ENCODE measurements at regions not wholly inside any gene's neighbourhood (a gene's known extent, or its start where the extent isn't known, plus 50 kb on each side); places are given as distances from the start of the nearest gene placed in this dataset.

DNA sequence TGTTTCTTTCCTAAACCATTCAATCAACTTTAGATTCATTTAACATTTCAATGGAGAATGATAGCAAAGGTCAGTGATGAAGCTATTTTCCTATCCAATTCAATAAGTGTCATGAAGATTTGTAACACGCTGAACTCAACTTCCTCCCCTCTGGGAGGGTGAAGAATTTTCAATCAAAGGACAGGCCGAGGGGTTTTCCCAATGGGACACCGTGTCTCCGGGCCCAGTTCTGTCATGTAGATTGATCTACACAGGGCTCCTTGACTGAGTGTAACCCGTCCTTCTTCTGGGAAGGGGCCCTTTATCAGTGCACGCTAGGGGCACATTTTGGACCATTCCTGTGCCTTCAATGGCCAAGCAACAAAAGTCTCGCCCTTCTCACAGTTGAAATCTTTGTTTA is 90.1 kb downstream of the KCNE4 start:
- no peaks in the 10 kb centered on the region for H3K4me1 ChIP-seq (ENCODE audit: control insufficient read depth, insufficient read depth, low read length)
- no peaks in the 10 kb centered on the region for H3K27me3 ChIP-seq (ENCODE audit: control insufficient read depth in 1 of 2, insufficient read depth in 2 of 2, low read length in 2 of 2)
- H3K27ac ChIP-seq (ENCODE audit: low read length): no peak overlapping the region
- H3K36me3 ChIP-seq (ENCODE audit: control insufficient read depth in 2 of 2, insufficient read depth in 2 of 2, low read length in 2 of 2): no peaks in the 10 kb centered on the region
- H3K9me3 ChIP-seq (ENCODE audit: control insufficient read depth in 2 of 2, low read length in 2 of 2): no peaks in the 10 kb centered on the region
- no peak overlapping the region for H3K4me3 ChIP-seq (ENCODE audit: low read length in 2 of 2)
- no peak overlapping the region for H3K9ac ChIP-seq (ENCODE audit: low read length in 2 of 2)

DNA sequence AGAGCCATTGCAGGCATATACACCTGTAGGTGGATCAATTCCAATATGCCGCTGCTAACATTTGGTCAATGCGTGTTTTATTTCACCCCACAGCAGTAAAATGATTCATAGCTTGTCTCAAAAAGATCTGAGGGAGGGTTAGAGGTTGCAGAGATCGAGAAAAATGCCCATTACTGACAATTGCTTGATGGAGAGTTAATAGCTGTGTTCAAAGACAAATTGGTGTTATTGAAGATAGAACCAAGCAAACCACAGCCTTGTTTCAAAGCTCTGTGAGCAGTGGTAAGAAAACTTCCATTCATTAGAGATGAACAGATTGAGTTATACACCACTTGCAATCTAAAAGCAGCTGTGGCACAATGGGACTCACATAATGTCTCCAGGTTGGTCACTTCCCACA is 95.4 kb downstream of the KCNE4 start:
- Histone ChIP-seq H3K36me3 (ENCODE audit: control insufficient read depth in 2 of 2, insufficient read depth in 2 of 2, low read length in 2 of 2) (no peaks in the 10 kb centered on the region), H3K4me3 (ENCODE audit: low read length in 2 of 2) (no peak overlapping the region), H3K27me3 (ENCODE audit: control insufficient read depth in 1 of 2, insufficient read depth in 2 of 2, low read length in 2 of 2) (no peaks in the 10 kb centered on the region), H3K4me1 (ENCODE audit: control insufficient read depth, insufficient read depth, low read length) (no peaks in the 10 kb centered on the region), H3K9me3 (ENCODE audit: control insufficient read depth in 2 of 2, low read length in 2 of 2) (no peaks in the 10 kb centered on the region), H3K9ac (ENCODE audit: low read length in 2 of 2) (no peak overlapping the region), H3K27ac (ENCODE audit: low read length) (no peak overlapping the region)

DNA sequence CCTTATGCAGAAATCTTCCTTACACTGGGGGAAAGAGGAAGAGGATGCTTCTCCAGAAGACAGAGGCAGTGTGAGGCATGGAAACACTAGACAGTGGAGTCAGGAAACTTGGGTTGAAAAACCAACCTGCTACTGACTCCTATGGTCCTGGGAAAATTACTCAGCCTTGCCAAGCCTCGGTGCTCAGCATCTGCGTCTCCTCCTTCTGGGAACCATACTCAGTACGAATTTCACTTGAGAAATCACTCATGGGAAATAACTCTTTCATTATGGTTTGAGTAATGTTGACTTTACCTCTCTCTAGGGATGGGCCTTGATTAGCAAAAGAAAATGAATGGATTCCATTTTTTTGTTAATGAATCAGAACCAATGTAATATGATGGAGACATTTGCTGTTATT is 96.5 kb downstream of the KCNE4 start:
- H3K4me3 ChIP-seq (ENCODE audit: low read length in 2 of 2): no peak overlapping the region

DNA sequence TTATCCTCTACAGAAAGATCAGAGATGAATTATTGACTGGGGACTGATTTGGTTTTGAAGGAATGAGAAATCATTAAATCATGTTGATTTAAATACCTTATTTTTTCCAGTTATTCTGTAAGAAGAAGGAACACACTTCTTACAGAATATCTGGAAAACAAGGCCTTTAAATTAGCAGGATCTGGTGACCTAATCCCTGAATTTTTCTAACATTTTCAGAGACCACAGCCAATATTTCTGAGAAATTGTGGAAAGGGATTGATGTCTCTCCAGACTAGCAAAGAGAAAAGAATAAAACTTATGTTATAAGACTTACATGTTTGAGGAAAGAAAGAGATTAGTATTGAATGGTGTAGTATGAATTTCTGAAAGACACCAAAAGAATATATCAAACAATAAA is 104.0 kb downstream of the KCNE4 start:
- no peaks in the 10 kb centered on the region for H3K27me3 ChIP-seq (ENCODE audit: control insufficient read depth in 1 of 2, insufficient read depth in 2 of 2, low read length in 2 of 2)
- no peaks in the 10 kb centered on the region for H3K9me3 ChIP-seq (ENCODE audit: control insufficient read depth in 2 of 2, low read length in 2 of 2)
- no peaks in the 10 kb centered on the region for H3K4me1 ChIP-seq (ENCODE audit: control insufficient read depth, insufficient read depth, low read length)
- H3K9ac ChIP-seq (ENCODE audit: low read length in 2 of 2): no peak overlapping the region
- no peak overlapping the region for H3K27ac ChIP-seq (ENCODE audit: low read length)
- no peaks in the 10 kb centered on the region for H3K36me3 ChIP-seq (ENCODE audit: control insufficient read depth in 2 of 2, insufficient read depth in 2 of 2, low read length in 2 of 2)
- H3K4me3 ChIP-seq (ENCODE audit: low read length in 2 of 2): no peak overlapping the region

More for the DNA sequence above, 96.5 kb downstream of the KCNE4 start:
- H3K4me1 ChIP-seq (ENCODE audit: control insufficient read depth, insufficient read depth, low read length): no peaks in the 10 kb centered on the region
- H3K36me3 ChIP-seq (ENCODE audit: control insufficient read depth in 2 of 2, insufficient read depth in 2 of 2, low read length in 2 of 2): no peaks in the 10 kb centered on the region
- no peaks in the 10 kb centered on the region for H3K9me3 ChIP-seq (ENCODE audit: control insufficient read depth in 2 of 2, low read length in 2 of 2)
- no peaks in the 10 kb centered on the region for H3K27me3 ChIP-seq (ENCODE audit: control insufficient read depth in 1 of 2, insufficient read depth in 2 of 2, low read length in 2 of 2)
- no peak overlapping the region for H3K9ac ChIP-seq (ENCODE audit: low read length in 2 of 2)
- no peak overlapping the region for H3K27ac ChIP-seq (ENCODE audit: low read length)

DNA sequence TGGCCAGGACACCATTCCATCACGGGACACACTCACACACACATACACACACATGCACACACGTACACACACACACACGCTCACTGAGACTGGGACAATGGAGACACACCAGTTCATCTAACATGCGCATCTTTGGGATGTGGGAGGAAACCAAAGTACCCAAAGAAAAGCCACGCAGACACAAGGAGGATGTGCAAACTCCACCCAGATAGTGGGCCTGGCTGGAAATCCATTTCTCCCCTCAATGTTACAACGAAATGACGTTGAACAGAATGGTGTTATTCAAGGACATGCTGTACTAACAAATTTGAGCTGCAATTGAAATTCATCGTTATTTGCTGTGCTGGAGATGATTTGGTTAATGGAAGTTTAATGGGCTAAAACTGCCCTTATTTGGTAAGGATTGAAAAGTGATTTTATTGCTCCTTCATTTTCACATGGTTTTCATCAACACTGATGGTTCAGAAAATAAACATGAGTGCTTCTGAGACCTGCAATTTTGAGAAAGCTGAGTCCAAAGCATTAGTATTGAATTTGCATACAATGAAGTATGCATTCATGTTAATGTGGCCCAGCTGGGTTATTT is 110.0 kb downstream of the KCNE4 start:
- H3K9me3 ChIP-seq (ENCODE audit: control insufficient read depth in 2 of 2, low read length in 2 of 2): no peaks in the 10 kb centered on the region
- H3K4me3 ChIP-seq (ENCODE audit: low read length in 2 of 2): no peak overlapping the region
- H3K27ac ChIP-seq (ENCODE audit: low read length): no peak overlapping the region
- H3K9ac ChIP-seq (ENCODE audit: low read length in 2 of 2): no peak overlapping the region
- H3K4me1 ChIP-seq (ENCODE audit: control insufficient read depth, insufficient read depth, low read length): no peaks in the 10 kb centered on the region
- no peaks in the 10 kb centered on the region for H3K36me3 ChIP-seq (ENCODE audit: control insufficient read depth in 2 of 2, insufficient read depth in 2 of 2, low read length in 2 of 2)
- no peaks in the 10 kb centered on the region for H3K27me3 ChIP-seq (ENCODE audit: control insufficient read depth in 1 of 2, insufficient read depth in 2 of 2, low read length in 2 of 2)

DNA sequence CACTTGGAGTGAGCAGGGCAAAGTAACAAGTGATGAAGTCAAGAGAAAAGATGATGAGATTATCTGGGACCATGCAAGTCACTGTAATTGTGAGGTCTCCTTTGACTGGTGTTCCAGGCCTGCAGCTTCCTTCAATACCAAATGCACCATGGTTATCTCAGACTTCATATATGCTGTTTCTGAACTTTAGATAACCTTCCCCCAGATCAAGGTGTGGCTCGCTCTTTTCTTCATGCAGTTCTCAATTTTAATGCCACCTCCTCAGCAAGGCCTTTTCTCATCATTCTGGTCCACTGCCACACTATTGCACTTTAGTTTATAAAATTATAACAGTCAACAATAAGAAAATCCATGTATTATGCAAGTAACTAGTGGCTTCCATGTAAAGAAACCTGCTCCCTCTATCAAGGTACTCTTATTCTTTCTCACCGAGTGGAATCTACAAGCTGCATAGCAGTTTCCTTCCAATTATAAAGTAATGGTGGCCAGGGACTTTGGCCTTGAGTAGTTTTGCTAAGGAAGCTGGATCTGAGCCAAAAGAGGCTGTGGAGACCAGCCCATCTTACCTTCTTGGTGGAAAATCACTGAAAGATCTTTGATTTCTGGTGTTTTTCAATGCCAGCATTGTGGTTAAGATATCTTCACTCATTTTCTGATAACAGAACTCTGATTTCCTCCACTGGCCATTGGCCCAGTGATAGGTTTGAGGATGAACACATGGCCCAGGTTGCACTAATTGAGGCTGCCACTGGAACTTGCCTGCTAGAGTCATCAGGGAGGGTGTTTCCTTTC is 113.6 kb downstream of the KCNE4 start:
- Histone ChIP-seq H3K4me1 (ENCODE audit: control insufficient read depth, insufficient read depth, low read length) (no peaks in the 10 kb centered on the region), H3K4me3 (ENCODE audit: low read length in 2 of 2) (no peak overlapping the region)

DNA sequence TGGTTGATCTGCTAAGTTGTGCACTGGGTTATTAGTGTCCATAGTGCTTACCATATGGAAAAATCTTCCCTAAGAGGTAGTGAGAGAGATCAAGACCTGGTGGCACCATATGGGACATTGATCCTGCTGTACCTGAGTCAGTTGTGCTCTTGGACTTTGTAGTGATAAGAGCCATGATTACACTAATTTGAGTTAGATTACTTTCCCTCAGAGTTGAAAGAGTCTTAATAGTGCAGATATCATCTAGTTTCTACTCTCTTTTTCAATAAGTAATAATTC is 114.2 kb downstream of the KCNE4 start:
- no peaks in the 10 kb centered on the region for H3K9me3 ChIP-seq (ENCODE audit: control insufficient read depth in 2 of 2, low read length in 2 of 2)
- no peaks in the 10 kb centered on the region for H3K27me3 ChIP-seq (ENCODE audit: control insufficient read depth in 1 of 2, insufficient read depth in 2 of 2, low read length in 2 of 2)
- no peak overlapping the region for H3K27ac ChIP-seq (ENCODE audit: low read length)
- no peak overlapping the region for H3K4me3 ChIP-seq (ENCODE audit: low read length in 2 of 2)
- H3K4me1 ChIP-seq (ENCODE audit: control insufficient read depth, insufficient read depth, low read length): no peaks in the 10 kb centered on the region
- H3K9ac ChIP-seq (ENCODE audit: low read length in 2 of 2): no peak overlapping the region
- no peaks in the 10 kb centered on the region for H3K36me3 ChIP-seq (ENCODE audit: control insufficient read depth in 2 of 2, insufficient read depth in 2 of 2, low read length in 2 of 2)

More for the DNA sequence above, 113.6 kb downstream of the KCNE4 start:
- Histone ChIP-seq H3K27ac (ENCODE audit: low read length) (no peak overlapping the region), H3K27me3 (ENCODE audit: control insufficient read depth in 1 of 2, insufficient read depth in 2 of 2, low read length in 2 of 2) (no peaks in the 10 kb centered on the region), H3K9ac (ENCODE audit: low read length in 2 of 2) (no peak overlapping the region), H3K36me3 (ENCODE audit: control insufficient read depth in 2 of 2, insufficient read depth in 2 of 2, low read length in 2 of 2) (no peaks in the 10 kb centered on the region), H3K9me3 (ENCODE audit: control insufficient read depth in 2 of 2, low read length in 2 of 2) (no peaks in the 10 kb centered on the region)

DNA sequence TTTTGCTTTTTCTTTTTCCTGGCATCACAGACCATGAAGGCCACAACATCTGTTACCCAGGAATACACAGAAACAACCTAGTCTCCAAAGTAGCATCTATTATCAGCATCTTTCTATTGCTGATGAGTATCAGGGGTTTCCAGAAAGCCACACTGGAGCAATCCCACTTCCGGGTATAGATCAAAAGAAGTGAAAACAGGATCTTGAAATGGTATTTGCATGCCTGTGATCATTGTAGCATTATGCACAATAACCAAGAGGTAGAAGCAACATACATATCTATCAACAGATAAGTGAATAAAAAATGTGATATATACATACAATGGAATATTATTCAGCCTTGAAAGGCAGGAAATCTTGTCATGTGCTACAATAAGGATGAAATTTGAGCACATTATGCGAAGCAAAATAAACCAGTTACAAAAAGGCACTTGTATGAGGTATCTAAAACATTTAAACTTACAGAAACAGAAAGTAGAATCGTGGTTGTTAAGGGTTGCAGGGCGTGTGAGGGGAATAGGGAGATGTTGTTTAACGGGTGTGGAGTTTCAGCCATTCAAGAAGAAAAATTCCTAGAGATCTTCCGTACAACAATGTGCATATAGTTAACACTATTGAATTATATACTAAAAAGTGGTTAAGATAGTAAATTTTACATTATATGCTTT is 115.1 kb downstream of the KCNE4 start:
- Histone ChIP-seq H3K4me1 (ENCODE audit: control insufficient read depth, insufficient read depth, low read length) (no peaks in the 10 kb centered on the region), H3K36me3 (ENCODE audit: control insufficient read depth in 2 of 2, insufficient read depth in 2 of 2, low read length in 2 of 2) (no peaks in the 10 kb centered on the region), H3K4me3 (ENCODE audit: low read length in 2 of 2) (no peak overlapping the region), H3K9ac (ENCODE audit: low read length in 2 of 2) (no peak overlapping the region), H3K27me3 (ENCODE audit: control insufficient read depth in 1 of 2, insufficient read depth in 2 of 2, low read length in 2 of 2) (no peaks in the 10 kb centered on the region), H3K27ac (ENCODE audit: low read length) (no peak overlapping the region), H3K9me3 (ENCODE audit: control insufficient read depth in 2 of 2, low read length in 2 of 2) (no peaks in the 10 kb centered on the region)

DNA sequence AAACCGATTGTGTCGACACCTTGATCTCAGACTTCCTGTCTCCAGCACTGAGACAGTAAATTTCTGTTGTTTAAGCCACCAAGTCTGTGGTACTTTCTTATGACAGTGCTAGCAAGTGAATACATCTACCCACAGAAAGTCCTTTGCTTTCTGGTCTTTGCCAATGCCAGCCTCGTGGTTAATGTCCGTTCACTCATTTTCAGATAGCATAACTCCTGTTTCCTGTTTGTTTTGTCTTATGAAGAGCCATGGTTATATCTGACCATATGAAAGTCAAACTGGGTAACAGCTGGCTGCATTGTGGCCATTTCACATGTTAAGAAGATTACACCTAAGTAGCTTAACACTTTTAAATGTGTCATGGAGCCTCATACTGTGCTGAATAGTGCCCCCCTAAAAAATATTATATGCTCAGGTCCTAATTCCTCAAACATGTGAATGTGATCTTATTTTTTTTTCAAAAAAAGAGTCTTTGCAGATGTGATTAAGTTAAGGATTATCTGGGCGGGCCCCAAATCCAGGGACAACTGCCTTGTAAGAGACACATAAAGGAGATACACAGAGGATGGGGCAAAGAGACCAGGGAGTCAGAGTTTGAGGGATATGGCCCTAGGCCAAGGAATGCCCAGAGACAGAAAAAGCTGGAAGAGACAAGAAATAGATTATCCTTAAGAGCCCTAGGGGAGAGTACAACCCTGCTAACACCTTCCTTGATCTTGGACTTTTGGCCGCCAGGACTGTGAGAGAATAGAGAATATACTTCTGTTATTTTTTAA is 118.0 kb downstream of the KCNE4 start:
- no peaks in the 10 kb centered on the region for H3K9me3 ChIP-seq (ENCODE audit: control insufficient read depth in 2 of 2, low read length in 2 of 2)
- H3K27me3 ChIP-seq (ENCODE audit: control insufficient read depth in 1 of 2, insufficient read depth in 2 of 2, low read length in 2 of 2): no peaks in the 10 kb centered on the region
- H3K4me1 ChIP-seq (ENCODE audit: control insufficient read depth, insufficient read depth, low read length): peaks cover 5% of the 10 kb centered on the region
- H3K27ac ChIP-seq (ENCODE audit: low read length): no peak overlapping the region
- H3K36me3 ChIP-seq (ENCODE audit: control insufficient read depth in 2 of 2, insufficient read depth in 2 of 2, low read length in 2 of 2): no peaks in the 10 kb centered on the region
- H3K9ac ChIP-seq (ENCODE audit: low read length in 2 of 2): no peak overlapping the region
- H3K4me3 ChIP-seq (ENCODE audit: low read length in 2 of 2): no peak overlapping the region

DNA sequence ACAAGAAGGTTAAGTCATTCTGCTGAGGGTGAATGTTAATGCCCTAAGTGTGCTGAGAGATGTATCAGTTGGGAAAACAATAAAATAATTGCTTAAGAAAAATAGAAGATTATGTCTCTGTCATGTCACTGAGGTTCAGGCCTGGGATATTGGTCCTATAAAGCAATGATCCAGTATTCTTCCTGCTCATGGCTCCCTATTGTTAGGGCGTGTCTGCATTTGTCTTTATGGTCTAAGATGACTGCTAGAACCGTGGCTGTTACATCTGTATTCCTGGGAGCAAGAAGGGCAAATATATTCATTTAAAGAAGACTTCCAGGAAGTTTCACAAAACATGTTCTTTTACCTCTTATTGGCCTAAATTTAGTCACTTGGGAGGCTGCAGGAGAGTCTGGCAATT is 125.0 kb downstream of the KCNE4 start:
- H3K4me1 ChIP-seq (ENCODE audit: control insufficient read depth, insufficient read depth, low read length): peaks cover 7% of the 10 kb centered on the region
- no peak overlapping the region for H3K4me3 ChIP-seq (ENCODE audit: low read length in 2 of 2)
- H3K9ac ChIP-seq (ENCODE audit: low read length in 2 of 2): no peak overlapping the region
- no peaks in the 10 kb centered on the region for H3K36me3 ChIP-seq (ENCODE audit: control insufficient read depth in 2 of 2, insufficient read depth in 2 of 2, low read length in 2 of 2)
- H3K27me3 ChIP-seq (ENCODE audit: control insufficient read depth in 1 of 2, insufficient read depth in 2 of 2, low read length in 2 of 2): no peaks in the 10 kb centered on the region
- H3K27ac ChIP-seq (ENCODE audit: low read length): no peak overlapping the region
- no peaks in the 10 kb centered on the region for H3K9me3 ChIP-seq (ENCODE audit: control insufficient read depth in 2 of 2, low read length in 2 of 2)

Data from stomach smooth muscle (tissue), 2 donors.